HG03095 (cell line): ENCODE measurements at regions not wholly inside any gene's neighbourhood (a gene's known extent, or its start where the extent isn't known, plus 50 kb on each side); places are given as distances from the start of the nearest gene placed in this dataset.
"Not testable (repeated sequence)": the region's sequence is repeated elsewhere in the genome, so short reads cannot be mapped to it uniquely, and the experiment has no call there.

ENCODE experiments used
- ATAC-seq: cut with Tn5 transposase; IDR thresholded peaks from one replicate; pipeline ENCODE4 v1.9.1; 2021; ENCODE audit warnings: moderate library complexity; ENCODE audit not compliant: unreplicated experiment

GRCh38 chr5:45893309-45893708, 197.1 kb upstream of the HCN1 start:
- ATAC-seq: no peak

GRCh38 chr5:45890441-45891080, 194.4 kb upstream of the HCN1 start:
- ATAC-seq: not testable (repeated sequence)

- no peak for ATAC-seq
Observed at GRCh38 chr5:45862763-45863162, 166.6 kb upstream of the HCN1 start.

- ATAC-seq: no peak
Observed at GRCh38 chr5:45847877-45848276, 151.7 kb upstream of the HCN1 start.

GRCh38 chr5:45826055-45826454, 129.9 kb upstream of the HCN1 start:
- ATAC-seq: no peak

GRCh38 chr5:45800331-45800730, 104.2 kb upstream of the HCN1 start:
- no peak for ATAC-seq

GRCh38 chr5:45799388-45799787, 103.2 kb upstream of the HCN1 start:
- ATAC-seq: no peak

- ATAC-seq: no peak
Observed at GRCh38 chr5:45796959-45797553, 100.9 kb upstream of the HCN1 start.

GRCh38 chr5:45795458-45795857, 99.3 kb upstream of the HCN1 start:
- no peak for ATAC-seq

- ATAC-seq: peak; percentile 80
Observed at GRCh38 chr5:45793638-45794532, 97.7 kb upstream of the HCN1 start.

GRCh38 chr5:45779874-45780671, 83.9 kb upstream of the HCN1 start:
- no peak for ATAC-seq

- no peak for ATAC-seq
Observed at GRCh38 chr5:45774528-45774927, 78.3 kb upstream of the HCN1 start.

GRCh38 chr5:45772402-45772801, 76.2 kb upstream of the HCN1 start:
- ATAC-seq: no peak

GRCh38 chr5:45765561-45765960, 69.4 kb upstream of the HCN1 start:
- ATAC-seq: no peak

- no peak for ATAC-seq
Observed at GRCh38 chr5:45750574-45750973, 54.4 kb upstream of the HCN1 start.

GRCh38 chr5:45748511-45748910, 52.3 kb upstream of the HCN1 start:
- not testable (repeated sequence) for ATAC-seq
